DND-41 (cell line): ENCODE measurements at regions not wholly inside any gene's neighbourhood (a gene's known extent, or its start where the extent isn't known, plus 50 kb on each side); places are given as distances from the start of the nearest gene placed in this dataset.

Experiments used
- ATAC-seq: fragments of 200-7000 bp; cut with Tn5 transposase; 3 replicates; pipeline ENCODE4 v1.9.1; 2021; ENCODE audit warnings: low read depth; ENCODE audit not compliant: insufficient read depth
- DNase-seq: peaks from one replicate; pipeline ENCODE4 v3.0.0-alpha.2; 2020
- H2AFZ ChIP-seq: 2 replicates; pipeline ENCODE4 v1.6.0; 2012; ENCODE audit warnings: low read depth, low read length
- H3K27ac ChIP-seq: 2 replicates; pipeline ENCODE4 v1.5.1; 2012; ENCODE audit warnings: low read length, inconsistent platforms
- H3K27me3 ChIP-seq: fragments of 200-600 bp; sonication (generic); 2 replicates; pipeline ENCODE4 v1.6.0; 2012; ENCODE audit warnings: low read length, mild to moderate bottlenecking, inconsistent platforms; ENCODE audit not compliant: insufficient read depth, poor library complexity
- H3K36me3 ChIP-seq: 2 replicates; pipeline ENCODE4 v1.5.1; 2012; ENCODE audit warnings: low read length, inconsistent platforms; ENCODE audit not compliant: insufficient read depth
- H3K4me1 ChIP-seq: 2 replicates; pipeline ENCODE4 v1.5.1; 2012; ENCODE audit warnings: mild to moderate bottlenecking, low read length; ENCODE audit not compliant: insufficient read depth
- H3K4me2 ChIP-seq: 2 replicates; pipeline ENCODE4 v1.6.0; 2012; ENCODE audit warnings: mild to moderate bottlenecking, moderate library complexity, low read length, inconsistent platforms; ENCODE audit not compliant: insufficient read depth
- H3K4me3 ChIP-seq, 2 experiments: fragments of 200-600 bp in 1 of 2; shearing (Covaris generic) in 1 of 2; 2 replicates each; pipeline ENCODE4 v1.5.1; 2012 to 2016; ENCODE audit warnings: inconsistent platforms in 2 of 2, low read length in 2 of 2, mild to moderate bottlenecking in 2 of 2, low read depth in 1 of 2, moderate library complexity in 1 of 2
- H3K79me2 ChIP-seq: 2 replicates; pipeline ENCODE4 v1.6.0; 2012; ENCODE audit warnings: low read length, inconsistent platforms; ENCODE audit not compliant: insufficient read depth
- H3K9ac ChIP-seq: 2 replicates; pipeline ENCODE4 v1.6.0; 2012; ENCODE audit warnings: low read depth, mild to moderate bottlenecking, inconsistent platforms, low read length, moderate library complexity
- H3K9me3 ChIP-seq: 2 replicates; pipeline ENCODE4 v1.5.1; 2012; ENCODE audit warnings: low read length, moderate library complexity, mild to moderate bottlenecking, inconsistent platforms; ENCODE audit not compliant: insufficient read depth, severe bottlenecking
- H4K20me1 ChIP-seq: 2 replicates; pipeline ENCODE4 v1.6.0; 2012; ENCODE audit warnings: low read length; ENCODE audit not compliant: insufficient read depth
- CTCF ChIP-seq: IDR thresholded peaks from 2 replicates; pipeline ENCODE4 v1.5.1; 2012; ENCODE audit warnings: borderline replicate concordance, low read length, moderate library complexity, mild to moderate bottlenecking; ENCODE audit not compliant: poor library complexity, severe bottlenecking; ENCODE audit errors: extremely low read depth
- EZH2 ChIP-seq: IDR thresholded peaks from 3 replicates; pipeline ENCODE4 v1.6.1; 2012; ENCODE audit warnings: borderline replicate concordance, low read depth, mild to moderate bottlenecking, moderate library complexity, low read length, inconsistent platforms; ENCODE audit not compliant: severe bottlenecking

GRCh38 chr18:39519741-39520140 is 1954.1 kb upstream of the CELF4 start:
- no peaks in the 10 kb centered on the region for H3K27me3 ChIP-seq
- no peak overlapping the region for H2AFZ ChIP-seq
- H3K4me2 ChIP-seq = no peak overlapping the region
- TF ChIP-seq CTCF = no peak
- no peak for TF ChIP-seq EZH2
- H3K79me2 ChIP-seq = no peaks in the 10 kb centered on the region
- DNase-seq = no peak
- H3K27ac ChIP-seq = no peak overlapping the region
- no peaks in the 10 kb centered on the region for H4K20me1 ChIP-seq
- no peak overlapping the region for H3K9ac ChIP-seq
- no peaks in the 10 kb centered on the region for H3K36me3 ChIP-seq
- no peak for ATAC-seq
- H3K4me1 ChIP-seq = no peaks in the 10 kb centered on the region
- no peaks in the 10 kb centered on the region for H3K9me3 ChIP-seq
- no peak overlapping the region for H3K4me3 ChIP-seq

GRCh38 chr18:39515299-39515698 is 1949.7 kb upstream of the CELF4 start:
- ATAC-seq = no peak
- H3K9ac ChIP-seq = no peak overlapping the region

GRCh38 chr18:39513186-39513585 is 1947.6 kb upstream of the CELF4 start:
- TF ChIP-seq CTCF (no peak), EZH2 (no peak)

More at GRCh38 chr18:39515299-39515698, 1949.7 kb upstream of the CELF4 start:
- H2AFZ ChIP-seq = no peak overlapping the region
- H3K79me2 ChIP-seq = no peaks in the 10 kb centered on the region
- TF ChIP-seq EZH2 (no peak), CTCF (no peak)
- H3K4me1 ChIP-seq = no peaks in the 10 kb centered on the region
- H3K27me3 ChIP-seq = no peaks in the 10 kb centered on the region
- no peaks in the 10 kb centered on the region for H3K36me3 ChIP-seq
- DNase-seq = no peak
- H3K27ac ChIP-seq = no peak overlapping the region
- no peaks in the 10 kb centered on the region for H3K9me3 ChIP-seq
- no peak overlapping the region for H3K4me2 ChIP-seq
- H3K4me3 ChIP-seq = no peak overlapping the region
- H4K20me1 ChIP-seq = no peaks in the 10 kb centered on the region

More at GRCh38 chr18:39513186-39513585, 1947.6 kb upstream of the CELF4 start:
- Histone ChIP-seq H3K4me1 (no peaks in the 10 kb centered on the region), H3K9me3 (no peaks in the 10 kb centered on the region), H3K9ac (no peak overlapping the region), H3K4me2 (no peak overlapping the region), H3K36me3 (no peaks in the 10 kb centered on the region), H3K27me3 (no peaks in the 10 kb centered on the region), H3K4me3 (no peak overlapping the region), H4K20me1 (no peaks in the 10 kb centered on the region), H3K27ac (no peak overlapping the region), H3K79me2 (no peaks in the 10 kb centered on the region), H2AFZ (no peak overlapping the region)
- ATAC-seq (no peak), DNase-seq (no peak)
